Immature natural killer cell (primary cell): ENCODE measurements at regions not wholly inside any gene's neighbourhood (a gene's known extent, or its start where the extent isn't known, plus 50 kb on each side); places are given as distances from the start of the nearest gene placed in this dataset.

Experiments used
- DNase-seq, 3 donors: peaks; one replicate each; pipeline ENCODE4 v3.0.0; 2022; ENCODE audit warnings: mixed read lengths in 1 of 3
- H3K27ac Mint-ChIP-seq, 6 donors: one replicate each; pipeline ENCODE4 v1.8.0; 2020; ENCODE audit warnings: mixed read lengths in 6 of 6, mild to moderate bottlenecking in 5 of 6, inconsistent platforms in 4 of 6, moderate library complexity in 3 of 6
- H3K27me3 Mint-ChIP-seq, 3 donors: one replicate each; pipeline ENCODE4 v1.8.0; 2020 to 2021; ENCODE audit warnings: low read depth in 3 of 3, mild to moderate bottlenecking in 3 of 3, mixed read lengths in 3 of 3, moderate library complexity in 3 of 3, inconsistent platforms in 1 of 3
- H3K36me3 Mint-ChIP-seq, 3 donors: one replicate each; pipeline ENCODE4 v1.8.0; 2020; ENCODE audit warnings: mixed read lengths in 3 of 3, inconsistent platforms in 2 of 3, mild to moderate bottlenecking in 2 of 3
- H3K4me1 Mint-ChIP-seq, 2 donors: one replicate each; pipeline ENCODE4 v1.8.0; 2020; ENCODE audit warnings: inconsistent platforms in 2 of 2, mild to moderate bottlenecking in 2 of 2, mixed read lengths in 2 of 2, moderate library complexity in 1 of 2
- H3K4me3 Mint-ChIP-seq, 5 donors: one replicate each; pipeline ENCODE4 v1.8.0; 2020; ENCODE audit warnings: mild to moderate bottlenecking in 5 of 5, mixed read lengths in 5 of 5, inconsistent platforms in 3 of 5, moderate library complexity in 3 of 5
- H3K9me3 Mint-ChIP-seq, 6 donors: one replicate each; pipeline ENCODE4 v1.8.0; 2020; ENCODE audit warnings: mild to moderate bottlenecking in 6 of 6, mixed read lengths in 6 of 6, inconsistent platforms in 4 of 6, moderate library complexity in 3 of 6

- no peaks in the 10 kb centered on the region for H3K9me3 Mint-ChIP-seq
- no peak overlapping the region for H3K4me3 Mint-ChIP-seq
- peaks cover 0 to 2% of the 10 kb centered on the region in 2 donors for H3K4me1 Mint-ChIP-seq
- H3K27me3 Mint-ChIP-seq, result peaks cover 0 to 4% (median 4%) of the 10 kb centered on the region in 3 donors
- no peak overlapping the region for H3K27ac Mint-ChIP-seq
- no peaks in the 10 kb centered on the region for H3K36me3 Mint-ChIP-seq
- peak; percentile 26 to 51 (median 40) for DNase-seq
Measured at GRCh38 chr13:39942552-39943273, 287.3 kb downstream of the COG6 start.

DNA sequence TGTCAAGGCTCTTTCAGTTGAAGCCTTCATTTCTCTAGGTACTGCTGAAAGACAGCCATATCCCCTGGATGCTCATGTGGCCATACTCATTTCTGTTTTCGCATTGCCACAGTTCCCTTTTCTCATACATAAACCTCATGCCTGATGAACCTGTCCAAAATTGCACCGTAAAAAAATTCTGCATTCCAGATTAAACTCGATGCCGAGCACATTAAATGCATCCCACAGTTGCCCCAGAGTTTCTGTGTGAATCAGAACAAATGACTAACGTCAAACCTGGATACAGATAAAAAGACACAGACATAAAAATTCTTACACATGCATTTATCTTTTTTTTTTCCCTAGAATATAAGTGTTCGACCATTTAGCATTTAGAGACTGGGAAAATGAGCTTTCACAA is 288.2 kb downstream of the COG6 start:
- no peak for DNase-seq
- Mint-ChIP-seq H3K4me3 (no peak overlapping the region), H3K4me1 (peaks cover 0 to 2% of the 10 kb centered on the region in 2 donors), H3K27ac (no peak overlapping the region), H3K27me3 (peaks cover 3 to 10% (median 4%) of the 10 kb centered on the region in 3 donors), H3K9me3 (no peaks in the 10 kb centered on the region), H3K36me3 (no peaks in the 10 kb centered on the region)

- Mint-ChIP-seq H3K27ac (no peak overlapping the region), H3K27me3 (peaks cover 4 to 10% (median 6%) of the 10 kb centered on the region in 3 donors), H3K4me1 (peaks cover 0 to 2% of the 10 kb centered on the region in 2 donors)
Measured at GRCh38 chr13:39945226-39945625, 289.8 kb downstream of the COG6 start.

DNA sequence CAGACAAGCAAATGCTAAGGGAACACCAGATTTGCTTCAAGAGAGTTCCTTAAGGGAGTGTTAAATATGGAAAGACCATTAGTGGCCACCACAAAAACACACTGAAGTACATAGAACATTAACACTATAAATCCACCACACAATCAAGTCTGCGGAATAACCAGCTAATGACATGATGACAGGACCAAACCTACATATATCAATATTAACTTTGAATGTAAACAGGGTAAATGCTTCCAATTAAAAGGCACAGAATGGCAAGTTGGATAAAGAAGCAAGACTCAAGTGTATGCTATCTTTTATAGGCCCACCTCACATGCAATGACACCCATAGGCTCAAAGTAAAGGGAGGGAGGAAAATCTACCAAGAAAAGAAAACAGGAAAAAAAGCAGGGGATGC is 291.3 kb downstream of the COG6 start:
- Mint-ChIP-seq H3K9me3 (no peaks in the 10 kb centered on the region), H3K27me3 (peaks cover 4 to 10% (median 6%) of the 10 kb centered on the region in 3 donors), H3K4me3 (no peak overlapping the region), H3K27ac (no peak overlapping the region), H3K4me1 (peaks cover 1 to 2% of the 10 kb centered on the region in 2 donors), H3K36me3 (no peaks in the 10 kb centered on the region)
- no peak for DNase-seq

More at GRCh38 chr13:39945226-39945625, 289.8 kb downstream of the COG6 start:
- no peaks in the 10 kb centered on the region for H3K36me3 Mint-ChIP-seq
- no peaks in the 10 kb centered on the region for H3K9me3 Mint-ChIP-seq
- no peak for DNase-seq
- H3K4me3 Mint-ChIP-seq, result no peak overlapping the region

DNA sequence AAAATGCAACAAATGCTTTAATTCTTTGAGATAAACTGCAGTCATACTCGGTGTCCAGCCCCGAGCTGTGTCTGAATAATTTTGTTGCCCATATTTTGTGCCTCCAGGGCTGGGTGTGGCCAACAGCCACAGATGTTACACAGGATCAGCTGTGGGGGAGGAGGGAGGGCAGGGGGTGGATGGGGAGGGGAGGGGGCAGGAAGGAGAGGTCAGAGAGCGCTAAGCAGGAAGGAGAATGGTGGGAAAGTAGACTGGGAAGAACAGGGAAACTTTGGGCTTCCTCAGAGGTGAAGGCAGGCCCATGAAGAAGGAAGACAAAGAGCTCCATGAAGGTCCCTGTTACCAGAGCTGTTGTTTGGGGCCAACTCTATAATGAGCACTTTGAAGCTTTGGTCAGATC is 295.8 kb downstream of the COG6 start:
- Mint-ChIP-seq H3K27ac (no peak overlapping the region), H3K9me3 (no peaks in the 10 kb centered on the region), H3K4me1 (peaks cover 7 to 14% of the 10 kb centered on the region in 2 donors), H3K27me3 (peaks cover 2 to 6% (median 6%) of the 10 kb centered on the region in 3 donors), H3K36me3 (no peaks in the 10 kb centered on the region), H3K4me3 (no peak overlapping the region)
- DNase-seq, result no peak

DNA sequence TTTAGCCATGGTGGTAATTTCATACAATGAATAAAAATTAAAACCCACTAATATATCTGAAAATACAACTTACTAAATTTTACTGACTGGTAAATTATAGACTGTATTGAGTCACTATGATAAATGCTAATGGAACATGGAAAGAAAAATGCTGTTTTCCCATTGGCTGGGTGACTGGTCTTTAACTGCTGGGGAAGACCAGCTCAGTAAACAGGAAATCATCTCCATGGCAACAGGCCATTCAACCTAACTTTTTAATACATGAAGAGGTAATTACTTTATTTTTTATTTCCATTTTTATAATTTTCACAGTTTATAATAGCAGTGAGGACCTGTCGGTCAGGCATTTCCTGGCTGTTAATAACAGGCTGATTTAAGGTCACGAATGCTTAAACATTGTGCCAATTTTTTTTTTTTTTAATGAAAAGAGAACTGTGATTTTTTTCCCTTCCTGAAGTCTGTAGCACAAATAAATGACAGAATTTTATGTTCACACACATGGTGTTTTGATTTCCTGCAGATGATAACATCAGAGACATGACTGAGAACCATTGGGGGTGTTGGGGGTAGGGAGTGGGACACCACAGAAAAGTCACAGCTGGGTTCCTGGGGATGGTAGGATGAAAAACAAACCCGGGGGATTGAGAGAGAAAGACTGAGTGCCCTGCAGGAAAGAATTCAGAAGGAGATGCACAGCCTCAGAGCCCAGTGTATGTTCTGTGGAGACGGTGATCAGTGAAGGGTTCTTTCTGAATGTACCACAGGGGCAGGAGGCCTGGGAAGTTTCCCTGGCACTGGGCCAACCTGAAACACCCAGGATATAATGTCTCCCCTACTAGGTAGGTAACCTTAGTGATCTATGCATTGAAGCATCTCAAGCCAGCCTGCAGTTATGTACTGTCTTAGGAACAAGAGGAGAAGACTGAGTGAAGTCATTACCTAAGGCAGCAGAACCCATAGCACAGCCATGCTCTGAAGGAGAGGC is 297.1 kb downstream of the COG6 start:
- Mint-ChIP-seq H3K27me3 (peaks cover 0 to 6% (median 6%) of the 10 kb centered on the region in 3 donors), H3K4me1 (peaks cover 11 to 16% of the 10 kb centered on the region in 2 donors), H3K36me3 (no peaks in the 10 kb centered on the region), H3K9me3 (no peaks in the 10 kb centered on the region), H3K27ac (peak overlapping the region in 1 of 6 donors; percentile 12), H3K4me3 (no peak overlapping the region)
- DNase-seq, result no peak

DNA sequence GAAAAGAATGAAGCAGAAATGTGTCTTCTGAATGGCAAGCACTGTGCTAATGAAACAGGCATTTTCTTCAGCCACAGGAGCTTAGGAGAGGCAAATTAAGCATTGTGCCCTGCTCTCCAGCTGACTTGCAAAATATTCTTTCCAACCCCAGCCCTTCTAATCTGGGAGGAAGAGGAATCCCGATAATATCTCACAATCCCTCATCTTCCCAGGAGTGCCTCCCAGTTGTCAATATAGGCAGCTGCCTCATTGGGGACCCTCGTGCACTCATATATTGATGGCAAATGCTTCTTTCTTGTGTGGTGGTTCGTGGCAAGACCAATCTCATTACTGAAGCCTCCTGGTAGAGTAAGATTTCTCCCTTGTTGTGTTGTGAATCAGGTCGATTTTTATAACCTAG is 299.0 kb downstream of the COG6 start:
- Mint-ChIP-seq H3K27ac (peak overlapping the region in 1 of 6 donors; percentile 31), H3K27me3 (peaks cover 0 to 2% (median 0%) of the 10 kb centered on the region in 3 donors), H3K4me3 (no peak overlapping the region), H3K9me3 (no peaks in the 10 kb centered on the region), H3K36me3 (no peaks in the 10 kb centered on the region), H3K4me1 (peaks cover 20 to 25% of the 10 kb centered on the region in 2 donors)
- no peak for DNase-seq

DNA sequence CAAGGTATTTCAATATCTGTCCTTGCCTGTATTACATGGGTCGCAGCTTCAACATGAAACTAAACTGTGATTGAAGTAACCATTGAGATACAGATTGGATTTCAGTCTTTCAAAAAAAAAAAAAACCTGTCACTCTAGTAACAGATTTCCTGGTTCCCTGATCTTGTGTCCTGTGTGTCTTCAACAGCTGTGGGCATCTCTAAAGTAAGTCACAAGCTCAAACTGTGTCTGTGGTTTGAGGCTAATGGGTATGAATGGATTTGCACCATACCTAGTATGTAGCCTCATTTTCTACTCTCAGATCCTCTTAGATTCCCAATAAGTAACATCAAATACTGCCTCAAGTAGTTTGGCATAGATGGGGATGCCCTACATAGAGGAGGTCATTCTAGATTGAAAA is 300.1 kb downstream of the COG6 start:
- Mint-ChIP-seq H3K27me3 (peaks cover 0 to 2% (median 0%) of the 10 kb centered on the region in 3 donors), H3K4me3 (no peak overlapping the region), H3K36me3 (no peaks in the 10 kb centered on the region), H3K27ac (no peak overlapping the region), H3K4me1 (peaks cover 20 to 29% of the 10 kb centered on the region in 2 donors), H3K9me3 (no peaks in the 10 kb centered on the region)
- no peak for DNase-seq

GRCh38 chr13:39956036-39956435 is 300.6 kb downstream of the COG6 start:
- Mint-ChIP-seq H3K27ac (no peak overlapping the region), H3K4me3 (no peak overlapping the region), H3K4me1 (peaks cover 20 to 29% of the 10 kb centered on the region in 2 donors)

DNA sequence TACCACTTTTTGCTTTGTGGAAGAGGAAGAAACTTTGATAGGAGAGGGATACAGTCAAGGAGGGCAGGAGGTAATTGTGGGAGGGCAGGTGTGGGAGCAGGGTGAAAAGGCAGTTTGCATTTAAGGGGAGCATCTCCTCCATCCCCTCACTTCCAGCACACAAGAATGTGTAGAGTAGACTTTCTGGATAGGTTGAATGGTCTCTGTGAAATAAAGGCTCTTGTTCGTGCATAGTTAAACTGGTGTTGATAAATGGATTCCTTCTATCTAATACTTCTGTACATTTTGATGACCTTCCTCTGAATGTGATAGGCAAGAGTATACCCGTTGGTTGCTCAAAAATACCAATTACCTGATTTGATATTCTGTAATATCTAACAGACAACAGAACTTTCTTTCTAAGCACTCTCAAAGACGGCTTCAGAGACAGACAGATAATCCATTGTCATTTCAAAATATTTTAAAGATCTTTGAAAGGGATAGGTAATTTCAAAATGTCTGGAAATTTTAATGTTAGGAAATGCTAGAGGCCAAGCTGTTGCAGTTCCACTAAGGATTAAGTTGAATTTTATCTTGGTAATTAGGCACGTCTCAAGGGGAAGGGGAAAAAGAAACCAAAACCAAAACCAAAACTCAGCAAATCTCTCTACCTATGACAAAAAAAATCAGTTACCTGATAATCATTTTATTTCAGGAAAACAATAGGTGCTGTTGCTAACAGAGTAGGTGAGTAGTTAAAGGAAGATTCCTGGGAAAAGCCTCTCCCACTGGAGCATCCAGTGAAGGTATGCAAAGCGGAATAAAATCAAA is 302.6 kb downstream of the COG6 start:
- no peak for DNase-seq

More at GRCh38 chr13:39956036-39956435, 300.6 kb downstream of the COG6 start:
- no peak for DNase-seq
- Mint-ChIP-seq H3K27me3 (peaks cover 0 to 2% (median 0%) of the 10 kb centered on the region in 3 donors), H3K36me3 (no peaks in the 10 kb centered on the region), H3K9me3 (no peaks in the 10 kb centered on the region)

GRCh38 chr13:39959497-39960144 is 304.2 kb downstream of the COG6 start:
- Mint-ChIP-seq H3K9me3 (no peaks in the 10 kb centered on the region), H3K27ac (no peak overlapping the region), H3K36me3 (no peaks in the 10 kb centered on the region), H3K4me1 (peaks cover 12 to 15% of the 10 kb centered on the region in 2 donors), H3K27me3 (peaks cover 2 to 3% (median 2%) of the 10 kb centered on the region in 3 donors), H3K4me3 (peak overlapping the region in 1 of 5 donors; percentile 8)
- no peak for DNase-seq

More for the DNA sequence above, 302.6 kb downstream of the COG6 start:
- Mint-ChIP-seq H3K4me1 (peaks cover 12 to 15% of the 10 kb centered on the region in 2 donors), H3K9me3 (no peaks in the 10 kb centered on the region), H3K36me3 (no peaks in the 10 kb centered on the region), H3K27ac (peak overlapping the region in 5 of 6 donors; percentile 34 to 86 (median 63)), H3K27me3 (peaks cover 0 to 2% (median 0%) of the 10 kb centered on the region in 3 donors), H3K4me3 (peak overlapping the region; percentile 31 to 80 (median 65))

GRCh38 chr13:39960191-39960590 is 304.7 kb downstream of the COG6 start:
- Mint-ChIP-seq H3K36me3 (no peaks in the 10 kb centered on the region), H3K27me3 (peaks cover 2 to 7% (median 2%) of the 10 kb centered on the region in 3 donors), H3K4me3 (no peak overlapping the region), H3K9me3 (no peaks in the 10 kb centered on the region), H3K27ac (no peak overlapping the region), H3K4me1 (peaks cover 12 to 15% of the 10 kb centered on the region in 2 donors)
- DNase-seq, result no peak

DNA sequence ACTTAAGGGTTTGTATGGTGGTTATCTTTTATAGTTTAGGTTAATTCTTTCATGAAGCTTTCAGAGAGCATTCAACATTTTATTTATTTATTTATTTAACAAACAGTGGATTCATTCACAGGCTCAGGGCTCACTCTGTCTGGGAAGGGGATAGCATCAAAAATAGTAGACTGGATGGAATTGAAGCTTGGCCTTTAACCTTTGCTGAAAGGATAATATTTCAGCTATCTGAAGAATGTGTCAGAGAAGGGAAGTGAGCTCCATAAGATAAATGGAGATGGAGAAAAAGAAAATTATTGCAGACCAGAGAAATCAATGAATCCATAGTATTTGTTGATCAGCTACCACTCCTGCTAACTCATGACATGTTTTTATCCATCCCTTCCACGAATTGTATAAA is 305.6 kb downstream of the COG6 start:
- H3K4me1 Mint-ChIP-seq, result peaks cover 12 to 15% of the 10 kb centered on the region in 2 donors
- peaks cover 2 to 8% (median 2%) of the 10 kb centered on the region in 3 donors for H3K27me3 Mint-ChIP-seq
- DNase-seq, result no peak
- H3K27ac Mint-ChIP-seq, result no peak overlapping the region
- no peak overlapping the region for H3K4me3 Mint-ChIP-seq
- no peaks in the 10 kb centered on the region for H3K36me3 Mint-ChIP-seq
- no peaks in the 10 kb centered on the region for H3K9me3 Mint-ChIP-seq
